ENCODE measurements at regions not wholly inside any gene's neighbourhood (a gene's known extent, or its start where the extent isn't known, plus 50 kb on each side); places are given as distances from the start of the nearest gene placed in this dataset.
A peak's percentile ranks its signal among the peaks of the same experiment; 100 is the strongest.

GRCh38 chr12:93055221-93055620 lies 126.1 kb upstream of the EEA1 start:
- Histone ChIP-seq H2AFZ (no peak overlapping the region), H3K36me3 (replicated peaks; ENCODE audit: insufficient read depth, low read depth) (no peaks in the 10 kb centered on the region), H3K9me2 (replicated peaks; ENCODE audit: insufficient read depth) (no peaks in the 10 kb centered on the region), H3K9me3 (ENCODE audit: low read depth) (no peaks in the 10 kb centered on the region), H3K4me3 (no peak overlapping the region), H3K27me3 (no peaks in the 10 kb centered on the region), H3K4me1 (ENCODE audit: insufficient read depth) (peaks cover 4% of the 10 kb centered on the region), H3K79me2 (no peaks in the 10 kb centered on the region), H3K4me2 (no peak overlapping the region), H3K27ac (no peak overlapping the region), H4K20me1 (ENCODE audit: insufficient read depth, poor library complexity, severe bottlenecking) (no peaks in the 10 kb centered on the region)
- WGBS (ENCODE audit: low lambda C conversion rate, missing lambda C conversion rate): 96% methylated on average over 5 of the region's 5 CpGs
- TF ChIP-seq EZH2phosphoT487 (IDR thresholded peaks at IDR 0.05; ENCODE audit: low read depth, severe bottlenecking, unreplicated experiment): no peak
- no peak for TF ChIP-seq CTCF (IDR thresholded peaks at IDR 0.05; ENCODE audit: poor library complexity)
- TF ChIP-seq EZH2 (IDR thresholded peaks at IDR 0.05; ENCODE audit: borderline replicate concordance): no peak
- no peak for DNase-seq (ENCODE audit: low spot score)

- Histone ChIP-seq H3K4me3 (no peak overlapping the region), H3K4me2 (peak overlapping the region; percentile 7), H3K27ac (peak overlapping the region; percentile 1), H3K4me1 (ENCODE audit: insufficient read depth) (peaks cover 9% of the 10 kb centered on the region), H3K36me3 (replicated peaks; ENCODE audit: insufficient read depth, low read depth) (no peaks in the 10 kb centered on the region), H3K79me2 (no peaks in the 10 kb centered on the region), H2AFZ (no peak overlapping the region), H3K9me2 (replicated peaks; ENCODE audit: insufficient read depth) (no peaks in the 10 kb centered on the region), H3K27me3 (no peaks in the 10 kb centered on the region), H3K9me3 (ENCODE audit: low read depth) (no peaks in the 10 kb centered on the region), H4K20me1 (ENCODE audit: insufficient read depth, poor library complexity, severe bottlenecking) (no peaks in the 10 kb centered on the region)
- no peak for DNase-seq (ENCODE audit: low spot score)
- TF ChIP-seq CTCF (IDR thresholded peaks at IDR 0.05; ENCODE audit: poor library complexity) (no peak), EZH2 (IDR thresholded peaks at IDR 0.05; ENCODE audit: borderline replicate concordance) (no peak), EZH2phosphoT487 (IDR thresholded peaks at IDR 0.05; ENCODE audit: low read depth, severe bottlenecking, unreplicated experiment) (no peak)
- 48% methylated on average over 4 of the region's 4 CpGs for WGBS (ENCODE audit: low lambda C conversion rate, missing lambda C conversion rate)
Measured at GRCh38 chr12:93056971-93057535, 128.0 kb upstream of the EEA1 start.

GRCh38 chr12:93058280-93058679 lies 129.2 kb upstream of the EEA1 start:
- H3K27me3 ChIP-seq: no peaks in the 10 kb centered on the region
- no peaks in the 10 kb centered on the region for H3K36me3 ChIP-seq (replicated peaks; ENCODE audit: insufficient read depth, low read depth)
- H3K4me2 ChIP-seq: no peak overlapping the region
- H3K4me1 ChIP-seq (ENCODE audit: insufficient read depth): peaks cover 9% of the 10 kb centered on the region
- WGBS (ENCODE audit: low lambda C conversion rate, missing lambda C conversion rate): 91% methylated on average over 7 of the region's 7 CpGs
- no peaks in the 10 kb centered on the region for H4K20me1 ChIP-seq (ENCODE audit: insufficient read depth, poor library complexity, severe bottlenecking)
- no peak for DNase-seq (ENCODE audit: low spot score)
- no peaks in the 10 kb centered on the region for H3K79me2 ChIP-seq
- no peaks in the 10 kb centered on the region for H3K9me2 ChIP-seq (replicated peaks; ENCODE audit: insufficient read depth)
- TF ChIP-seq CTCF (IDR thresholded peaks at IDR 0.05; ENCODE audit: poor library complexity): no peak
- TF ChIP-seq EZH2phosphoT487 (IDR thresholded peaks at IDR 0.05; ENCODE audit: low read depth, severe bottlenecking, unreplicated experiment): no peak
- no peak for TF ChIP-seq EZH2 (IDR thresholded peaks at IDR 0.05; ENCODE audit: borderline replicate concordance)
- H2AFZ ChIP-seq: no peak overlapping the region
- H3K9me3 ChIP-seq (ENCODE audit: low read depth): no peaks in the 10 kb centered on the region
- H3K27ac ChIP-seq: no peak overlapping the region
- no peak overlapping the region for H3K4me3 ChIP-seq
